Mesendoderm (in vitro differentiated cells): ENCODE measurements at regions not wholly inside any gene's neighbourhood (a gene's known extent, or its start where the extent isn't known, plus 50 kb on each side); places are given as distances from the start of the nearest gene placed in this dataset.

Experiments
- DNase-seq: peaks from one replicate; pipeline ENCODE4 v3.0.0; 2013
- H2AK5ac ChIP-seq: 2 replicates; pipeline ENCODE4 v1.6.1; 2013; ENCODE audit warnings: low read length, inconsistent platforms
- H2BK120ac ChIP-seq: 2 replicates; pipeline ENCODE4 v1.6.1; 2013; ENCODE audit warnings: low read depth, mild to moderate bottlenecking, low read length, moderate library complexity, mixed read lengths
- H2BK15ac ChIP-seq: replicated peaks from 2 replicates; pipeline ENCODE4 v1.6.1; 2013; ENCODE audit warnings: low read depth, mild to moderate bottlenecking, moderate library complexity
- H2BK5ac ChIP-seq: 2 replicates; pipeline ENCODE4 v1.6.1; 2013; ENCODE audit warnings: low read length, inconsistent platforms
- H3K18ac ChIP-seq: 2 replicates; pipeline ENCODE4 v1.6.1; 2013; ENCODE audit warnings: mild to moderate bottlenecking, low read length, mixed read lengths
- H3K23ac ChIP-seq: one replicate; pipeline ENCODE4 v1.6.1; 2013; ENCODE audit warnings: low read length
- H3K27ac ChIP-seq: 2 replicates; pipeline ENCODE4 v1.5.1; 2013; ENCODE audit warnings: low read depth, mild to moderate bottlenecking, inconsistent platforms, low read length, moderate library complexity
- H3K27me3 ChIP-seq: 2 replicates; pipeline ENCODE4 v1.6.1; 2013; ENCODE audit warnings: low read length, control low read depth, mild to moderate bottlenecking, inconsistent platforms; ENCODE audit not compliant: insufficient read depth, poor library complexity
- H3K36me3 ChIP-seq: 2 replicates; pipeline ENCODE4 v1.6.1; 2013; ENCODE audit warnings: low read length, inconsistent platforms; ENCODE audit not compliant: control insufficient read depth, insufficient read depth
- H3K4ac ChIP-seq: one replicate; pipeline ENCODE4 v1.6.1; 2013; ENCODE audit warnings: low read depth, mild to moderate bottlenecking, low read length, moderate library complexity
- H3K4me1 ChIP-seq: 2 replicates; pipeline ENCODE4 v1.6.1; 2013; ENCODE audit warnings: low read depth, low read length, inconsistent platforms; ENCODE audit not compliant: control insufficient read depth
- H3K4me2 ChIP-seq: 2 replicates; pipeline ENCODE4 v1.6.1; 2013; ENCODE audit warnings: low read length
- H3K4me3 ChIP-seq: 2 replicates; pipeline ENCODE4 v1.5.1; 2013; ENCODE audit warnings: mild to moderate bottlenecking, low read length
- H3K56ac ChIP-seq: one replicate; pipeline ENCODE4 v1.6.1; 2013; ENCODE audit warnings: low read length
- H3K79me1 ChIP-seq: 2 replicates; pipeline ENCODE4 v1.6.1; 2013; ENCODE audit warnings: low read length, inconsistent platforms
- H3K79me2 ChIP-seq: 2 replicates; pipeline ENCODE4 v1.6.1; 2013; ENCODE audit warnings: mild to moderate bottlenecking, low read length; ENCODE audit not compliant: control insufficient read depth, insufficient read depth
- H3K9ac ChIP-seq: 2 replicates; pipeline ENCODE4 v1.6.1; 2013; ENCODE audit warnings: low read length, inconsistent platforms
- H4K5ac ChIP-seq: one replicate; pipeline ENCODE4 v1.6.1; 2013; ENCODE audit warnings: low read length
- H4K8ac ChIP-seq: one replicate; pipeline ENCODE4 v1.6.1; 2013; ENCODE audit warnings: low read depth, mild to moderate bottlenecking, control low read depth, low read length, moderate library complexity
- WGBS: extraction: QIAGEN DNeasy Blood & Tissue Kit; methylation state at CpG from one replicate; pipeline ENCODE4 v1.1.7; 2013; ENCODE audit warnings: low lambda C conversion rate, missing lambda C conversion rate; ENCODE audit not compliant: insufficient coverage; ENCODE audit errors: extremely low coverage; 5-methylcytosine and 5-hydroxymethylcytosine counted together

- no peak overlapping the region for H3K9ac ChIP-seq
- H3K79me2 ChIP-seq = no peaks in the 10 kb centered on the region
- H3K23ac ChIP-seq = no peak overlapping the region
- no peak overlapping the region for H2BK120ac ChIP-seq
- H3K18ac ChIP-seq = no peak overlapping the region
- H3K27ac ChIP-seq = no peak overlapping the region
- no CpG with 5 or more reads among the region's 7 CpGs for WGBS
- no peak overlapping the region for H2BK5ac ChIP-seq
- H3K36me3 ChIP-seq = no peaks in the 10 kb centered on the region
- H2BK15ac ChIP-seq = no peak overlapping the region
- H3K56ac ChIP-seq = no peak overlapping the region
- no peak overlapping the region for H2AK5ac ChIP-seq
- no peaks in the 10 kb centered on the region for H3K79me1 ChIP-seq
- H3K27me3 ChIP-seq = no peaks in the 10 kb centered on the region
- H3K4me2 ChIP-seq = no peak overlapping the region
- H3K4me3 ChIP-seq = no peak overlapping the region
- no peak overlapping the region for H4K8ac ChIP-seq
- H3K4ac ChIP-seq = no peak overlapping the region
- peak; percentile 85 for DNase-seq
- no peak overlapping the region for H4K5ac ChIP-seq
- H3K4me1 ChIP-seq = peaks cover 5% of the 10 kb centered on the region
Measured at GRCh38 chrX:107565931-107566603, 62.2 kb upstream of the PRPS1 start.

- Histone ChIP-seq H3K4me3 (no peak overlapping the region), H3K18ac (no peak overlapping the region), H3K79me1 (no peaks in the 10 kb centered on the region), H4K5ac (no peak overlapping the region), H3K4me2 (no peak overlapping the region), H3K56ac (no peak overlapping the region), H4K8ac (no peak overlapping the region), H2AK5ac (no peak overlapping the region), H2BK15ac (no peak overlapping the region), H2BK120ac (no peak overlapping the region), H3K9ac (no peak overlapping the region), H3K36me3 (no peaks in the 10 kb centered on the region), H3K27ac (no peak overlapping the region), H2BK5ac (no peak overlapping the region), H3K79me2 (no peaks in the 10 kb centered on the region), H3K4me1 (peaks cover 5% of the 10 kb centered on the region), H3K23ac (no peak overlapping the region), H3K4ac (no peak overlapping the region), H3K27me3 (no peaks in the 10 kb centered on the region)
- WGBS = no CpG with 5 or more reads among the region's 2 CpGs
- peak; percentile 50 for DNase-seq
Measured at GRCh38 chrX:107566604-107567262, 61.6 kb upstream of the PRPS1 start.

GRCh38 chrX:107567370-107567769 is 60.9 kb upstream of the PRPS1 start:
- H3K79me2 ChIP-seq = no peaks in the 10 kb centered on the region
- H3K23ac ChIP-seq = no peak overlapping the region
- no peak overlapping the region for H4K5ac ChIP-seq
- no peak overlapping the region for H2BK5ac ChIP-seq
- H3K79me1 ChIP-seq = no peaks in the 10 kb centered on the region
- no peak overlapping the region for H3K18ac ChIP-seq
- H3K4me2 ChIP-seq = no peak overlapping the region
- no peak overlapping the region for H2BK15ac ChIP-seq
- no peak overlapping the region for H2AK5ac ChIP-seq
- H3K27ac ChIP-seq = no peak overlapping the region
- H3K9ac ChIP-seq = no peak overlapping the region
- peaks cover under 1% of the 10 kb centered on the region for H3K4me1 ChIP-seq
- H2BK120ac ChIP-seq = no peak overlapping the region
- no CpG with 5 or more reads among the region's 2 CpGs for WGBS
- no peak overlapping the region for H4K8ac ChIP-seq
- no peak overlapping the region for H3K56ac ChIP-seq
- no peak overlapping the region for H3K4ac ChIP-seq
- no peaks in the 10 kb centered on the region for H3K27me3 ChIP-seq
- H3K36me3 ChIP-seq = no peaks in the 10 kb centered on the region
- DNase-seq = no peak
- no peak overlapping the region for H3K4me3 ChIP-seq

- no peak overlapping the region for H3K4me3 ChIP-seq
- no peaks in the 10 kb centered on the region for H3K27me3 ChIP-seq
- no peaks in the 10 kb centered on the region for H3K79me1 ChIP-seq
- no peaks in the 10 kb centered on the region for H3K79me2 ChIP-seq
- H3K36me3 ChIP-seq = no peaks in the 10 kb centered on the region
- DNase-seq = no peak
- H2BK120ac ChIP-seq = no peak overlapping the region
- H3K4me1 ChIP-seq = no peaks in the 10 kb centered on the region
- no peak overlapping the region for H3K56ac ChIP-seq
- H3K18ac ChIP-seq = no peak overlapping the region
- no peak overlapping the region for H4K8ac ChIP-seq
- H3K4ac ChIP-seq = no peak overlapping the region
- no peak overlapping the region for H3K9ac ChIP-seq
- H2AK5ac ChIP-seq = no peak overlapping the region
- H3K23ac ChIP-seq = no peak overlapping the region
- H3K4me2 ChIP-seq = no peak overlapping the region
- no peak overlapping the region for H2BK15ac ChIP-seq
- WGBS = no CpG with 5 or more reads among the region's 9 CpGs
- no peak overlapping the region for H3K27ac ChIP-seq
- no peak overlapping the region for H4K5ac ChIP-seq
- no peak overlapping the region for H2BK5ac ChIP-seq
Measured at GRCh38 chrX:107571296-107571998, 56.9 kb upstream of the PRPS1 start.

GRCh38 chrX:107573016-107573415 is 55.3 kb upstream of the PRPS1 start:
- H2BK5ac ChIP-seq = no peak overlapping the region
- no peak overlapping the region for H3K23ac ChIP-seq
- no peak overlapping the region for H4K8ac ChIP-seq
- H3K27ac ChIP-seq = no peak overlapping the region
- no peak overlapping the region for H3K4me2 ChIP-seq
- no peaks in the 10 kb centered on the region for H3K36me3 ChIP-seq
- DNase-seq = no peak
- H3K9ac ChIP-seq = no peak overlapping the region
- no peaks in the 10 kb centered on the region for H3K79me2 ChIP-seq
- no peak overlapping the region for H4K5ac ChIP-seq
- H2AK5ac ChIP-seq = no peak overlapping the region
- H3K79me1 ChIP-seq = no peaks in the 10 kb centered on the region
- no peak overlapping the region for H2BK15ac ChIP-seq
- no CpG with 5 or more reads among the region's 7 CpGs for WGBS
- no peak overlapping the region for H3K4ac ChIP-seq
- no peak overlapping the region for H3K18ac ChIP-seq
- no peak overlapping the region for H2BK120ac ChIP-seq
- H3K56ac ChIP-seq = no peak overlapping the region
- no peak overlapping the region for H3K4me3 ChIP-seq
- no peaks in the 10 kb centered on the region for H3K27me3 ChIP-seq
- H3K4me1 ChIP-seq = no peaks in the 10 kb centered on the region
